ENCODE measurements at regions not wholly inside any gene's neighbourhood (a gene's known extent, or its start where the extent isn't known, plus 50 kb on each side); places are given as distances from the start of the nearest gene placed in this dataset.

GRCh38 chr20:39188266-39188765 is 226.2 kb downstream of the DHX35 start:
- TF ChIP-seq CTCF (IDR thresholded peaks at IDR 0.05) (no peak), POLR2AphosphoS5 (IDR thresholded peaks at IDR 0.05) (no peak)

All from sigmoid colon (tissue), 4 donors.